ENCODE measurements at regions not wholly inside any gene's neighbourhood (a gene's known extent, or its start where the extent isn't known, plus 50 kb on each side); places are given as distances from the start of the nearest gene placed in this dataset.
"Not testable (repeated sequence)": the region's sequence is repeated elsewhere in the genome, so short reads cannot be mapped to it uniquely, and the experiment has no call there.

- H3K4me3 ChIP-seq; H3K9me3 ChIP-seq; H3K27me3 ChIP-seq (replicated peaks in 1 of 7); H3K27ac ChIP-seq; H3K36me3 ChIP-seq; H3K4me1 ChIP-seq; intact Hi-C loops (cut with DNase I; ENCODE audit: low total_unique reads): not testable (repeated sequence)
- 87 to 97% (median 94%) methylated on average over 4 to 5 of the region's 8 CpGs; no CpG with 5 or more reads in 1 of the 5 donors for WGBS, 5 donors
- peak; percentile 58 for DNase-seq
Measured at GRCh38 chr9:64622058-64622457, 663.0 kb downstream of the FOXD4L5 start.

All from spleen (tissue), 11 donors.